Lung microvascular endothelial cell (primary cell): ENCODE measurements at regions not wholly inside any gene's neighbourhood (a gene's known extent, or its start where the extent isn't known, plus 50 kb on each side); places are given as distances from the start of the nearest gene placed in this dataset.
"Not testable (repeated sequence)": the region's sequence is repeated elsewhere in the genome, so short reads cannot be mapped to it uniquely, and the experiment has no call there.

Experiments
- DNase-seq, 2 donors: peaks; one replicate each; pipeline versions ENCODE4 v3.0.0 to v3.0.0-alpha.2; 2010; ENCODE audit warnings: low read depth in 2 of 2

- no peak for DNase-seq
These were observed 71.0 kb downstream of the COQ2 start for GRCh38 chr4:83213640-83214039.

GRCh38 chr4:83212041-83212851 lies 72.4 kb downstream of the COQ2 start:
- no peak for DNase-seq

GRCh38 chr4:83209419-83209818 lies 75.2 kb downstream of the COQ2 start:
- no peak for DNase-seq

GRCh38 chr4:83208371-83209365 lies 75.9 kb downstream of the COQ2 start:
- DNase-seq, result no peak

GRCh38 chr4:83207497-83208101 lies 77.0 kb downstream of the COQ2 start:
- DNase-seq, result no peak

- DNase-seq, result no peak
These were observed 78.8 kb downstream of the COQ2 start for GRCh38 chr4:83205760-83206159.

GRCh38 chr4:83204731-83205130 lies 79.9 kb downstream of the COQ2 start:
- DNase-seq, result no peak

- DNase-seq, result no peak
These were observed 82.8 kb downstream of the COQ2 start for GRCh38 chr4:83201761-83202160.

GRCh38 chr4:83197555-83198235 lies 83.2 kb upstream of the PLAC8 start:
- DNase-seq, result no peak

GRCh38 chr4:83196921-83197320 lies 82.4 kb upstream of the PLAC8 start:
- no peak for DNase-seq

GRCh38 chr4:83195269-83195668 lies 80.7 kb upstream of the PLAC8 start:
- no peak for DNase-seq

GRCh38 chr4:83194588-83194987 lies 80.1 kb upstream of the PLAC8 start:
- not testable (repeated sequence) for DNase-seq

GRCh38 chr4:83192634-83193033 lies 78.1 kb upstream of the PLAC8 start:
- DNase-seq, result no peak

- no peak for DNase-seq
These were observed 76.5 kb upstream of the PLAC8 start for GRCh38 chr4:83191026-83191425.

- no peak for DNase-seq
These were observed 75.2 kb upstream of the PLAC8 start for GRCh38 chr4:83189631-83190136.

GRCh38 chr4:83180431-83180968 lies 66.0 kb upstream of the PLAC8 start:
- no peak for DNase-seq

- DNase-seq, result no peak
These were observed 64.7 kb upstream of the PLAC8 start for GRCh38 chr4:83179205-83179604.

- no peak for DNase-seq
These were observed 63.5 kb upstream of the PLAC8 start for GRCh38 chr4:83178029-83178428.

- DNase-seq, result no peak
These were observed 62.7 kb upstream of the PLAC8 start for GRCh38 chr4:83177182-83177581.

- no peak for DNase-seq
These were observed 60.4 kb upstream of the PLAC8 start for GRCh38 chr4:83174844-83175414.

- DNase-seq, result no peak
These were observed 57.8 kb upstream of the PLAC8 start for GRCh38 chr4:83172371-83172770.
